H1 (cell line): ENCODE measurements at regions not wholly inside any gene's neighbourhood (a gene's known extent, or its start where the extent isn't known, plus 50 kb on each side); places are given as distances from the start of the nearest gene placed in this dataset.

Source experiments
- CTCF ChIA-PET: fragments of 300-600 bp; sonication (Branson Sonifier 250); formaldehyde crosslinking; loops from one replicate; lab custom pipeline; 2021; ENCODE audit not compliant: partially characterized antibody; lab: Charles Lee
- POLR2A ChIA-PET: fragments of 300-600 bp; sonication (Branson Sonifier 250); formaldehyde crosslinking; loops from one replicate; lab custom pipeline; 2021; ENCODE audit warnings: inconsistent platforms; ENCODE audit not compliant: partially characterized antibody; lab: Charles Lee
- DNase-seq, 2 experiments: peaks; one replicate each; pipeline versions ENCODE4 v3.0.0 to v3.0.0-alpha.2; 2010 to 2022; ENCODE audit warnings: low spot score in 2 of 2, low read depth in 1 of 2, mixed read lengths in 1 of 2
- FAIRE-seq: peaks from 2 replicates; lab custom pipeline; 2011; peaks lifted over from hg19 to GRCh38; lab: Jason Lieb, UNC
- H2AFZ ChIP-seq: 2 replicates; pipeline ENCODE4 v1.8.1; 2012; ENCODE audit warnings: low read length, inconsistent platforms
- H2AK5ac ChIP-seq: 2 replicates; pipeline ENCODE4 v1.6.1; 2013; ENCODE audit warnings: low read depth, low read length
- H2BK120ac ChIP-seq: replicated peaks from 2 replicates; pipeline ENCODE3; 2013; ENCODE audit warnings: low read depth, low read length, inconsistent platforms
- H2BK12ac ChIP-seq: 2 replicates; pipeline ENCODE4 v1.6.1; 2013; ENCODE audit warnings: low read depth, low read length
- H2BK15ac ChIP-seq: 2 replicates; pipeline ENCODE4 v1.6.1; 2013; ENCODE audit warnings: low read length
- H2BK20ac ChIP-seq: 2 replicates; pipeline ENCODE4 v1.6.1; 2013; ENCODE audit warnings: low read length
- H2BK5ac ChIP-seq: 2 replicates; pipeline ENCODE4 v1.6.1; 2013; ENCODE audit warnings: low read depth, low read length
- H3K14ac ChIP-seq: 2 replicates; pipeline ENCODE4 v1.6.1; 2013; ENCODE audit warnings: inconsistent platforms; ENCODE audit not compliant: insufficient read length
- H3K18ac ChIP-seq: 2 replicates; pipeline ENCODE4 v1.6.1; 2013; ENCODE audit warnings: low read length; ENCODE audit errors: extremely low read depth
- H3K23ac ChIP-seq: 2 replicates; pipeline ENCODE4 v1.6.1; 2013; ENCODE audit warnings: inconsistent platforms; ENCODE audit not compliant: insufficient read length
- H3K23me2 ChIP-seq: 2 replicates; pipeline ENCODE4 v1.6.1; 2013; ENCODE audit warnings: low read depth, low read length
- H3K27ac ChIP-seq: 2 replicates; pipeline ENCODE4 v1.6.1; 2011; ENCODE audit warnings: low read depth, low read length, inconsistent platforms
- H3K27me3 ChIP-seq, 4 experiments: replicated peaks in 1 of 4; 1 replicate in 1 of 4; 2 replicates in 3 of 4; pipeline versions ENCODE4 v1.6.1 to v1.8.1; 2011 to 2013; ENCODE audit warnings: low read length in 3 of 4, mild to moderate bottlenecking in 3 of 4, inconsistent platforms in 2 of 4, mixed read lengths in 2 of 4, moderate library complexity in 1 of 4; ENCODE audit not compliant: control insufficient read depth in 3 of 4, insufficient read depth in 3 of 4; ENCODE audit errors: extremely low read depth in 1 of 4
- H3K36me3 ChIP-seq, 4 experiments: 2 replicates each; pipeline versions ENCODE4 v1.6.1 to v1.8.1; 2011 to 2013; ENCODE audit warnings: mild to moderate bottlenecking in 4 of 4, low read length in 3 of 4, moderate library complexity in 2 of 4, control low read depth in 1 of 4, inconsistent platforms in 1 of 4; ENCODE audit not compliant: insufficient read depth in 4 of 4, control insufficient read depth in 2 of 4
- H3K4ac ChIP-seq: replicated peaks from 2 replicates; pipeline ENCODE3; 2013; ENCODE audit warnings: low read length, low read depth, mixed read lengths, inconsistent platforms; ENCODE audit not compliant: insufficient read length
- H3K4me1 ChIP-seq, 4 experiments: replicated peaks in 1 of 4; 1 replicate in 1 of 4; 2 replicates in 3 of 4; pipeline versions ENCODE4 v1.6.1 to v1.8.1; 2011 to 2013; ENCODE audit warnings: low read length in 3 of 4, inconsistent platforms in 2 of 4, mixed read lengths in 1 of 4; ENCODE audit not compliant: insufficient read depth in 4 of 4, control insufficient read depth in 3 of 4
- H3K4me2 ChIP-seq, 2 experiments: 2 replicates each; pipeline versions ENCODE4 v1.6.1 to v1.8.1; 2011 to 2013; ENCODE audit warnings: low read depth in 2 of 2, low read length in 2 of 2, control low read depth in 1 of 2, inconsistent platforms in 1 of 2, mild to moderate bottlenecking in 1 of 2; ENCODE audit not compliant: insufficient read depth in 1 of 2
- H3K4me3 ChIP-seq, 4 experiments: fragments of 200-600, 300-600 bp in 1 of 4; sonication (generic), shearing (Covaris generic), sonication (Bioruptor Twin) in 1 of 4; 2 replicates each; pipeline versions ENCODE4 v1.5.1 to v1.8.1; 2011 to 2016; ENCODE audit warnings: low read length in 4 of 4, low read depth in 3 of 4, control low read depth in 2 of 4, inconsistent platforms in 2 of 4, mild to moderate bottlenecking in 2 of 4, mixed read lengths in 1 of 4, moderate library complexity in 1 of 4; ENCODE audit not compliant: insufficient read depth in 2 of 4; ENCODE audit errors: extremely low read depth in 1 of 4
- H3K56ac ChIP-seq: replicated peaks from 2 replicates; pipeline ENCODE3; 2013; ENCODE audit warnings: low read depth, mild to moderate bottlenecking, mixed read lengths, low read length, inconsistent platforms; ENCODE audit not compliant: insufficient read length
- H3K79me1 ChIP-seq: 2 replicates; pipeline ENCODE4 v1.6.1; 2013; ENCODE audit warnings: low read depth, low read length, control low read depth
- H3K79me2 ChIP-seq, 2 experiments: 2 replicates each; pipeline versions ENCODE4 v1.6.1 to v1.8.1; 2012 to 2013; ENCODE audit warnings: low read length in 2 of 2, mild to moderate bottlenecking in 2 of 2, inconsistent platforms in 1 of 2; ENCODE audit not compliant: insufficient read depth in 2 of 2, control insufficient read depth in 1 of 2
- H3K9ac ChIP-seq, 4 experiments: replicated peaks in 1 of 4; 1 replicate in 1 of 4; 2 replicates in 3 of 4; pipeline versions ENCODE4 v1.6.1 to v1.8.1; 2011 to 2013; ENCODE audit warnings: low read depth in 3 of 4, low read length in 3 of 4, control low read depth in 2 of 4, mild to moderate bottlenecking in 2 of 4, moderate library complexity in 2 of 4, inconsistent platforms in 1 of 4; ENCODE audit errors: extremely low read depth in 1 of 4
- H3K9me3 ChIP-seq, 2 experiments: 2 replicates each; pipeline versions ENCODE4 v1.6.1 to v1.8.1; 2012 to 2013; ENCODE audit warnings: mild to moderate bottlenecking in 2 of 2, moderate library complexity in 2 of 2, control low read depth in 1 of 2, inconsistent platforms in 1 of 2, low read depth in 1 of 2, low read length in 1 of 2, mixed read lengths in 1 of 2; ENCODE audit not compliant: insufficient read depth in 2 of 2
- H4K20me1 ChIP-seq, 2 experiments: replicated peaks in 1 of 2; 2 replicates each; pipeline versions ENCODE3 to v1.8.1; 2011 to 2013; ENCODE audit warnings: inconsistent platforms in 2 of 2, low read length in 2 of 2, mild to moderate bottlenecking in 1 of 2; ENCODE audit not compliant: insufficient read depth in 2 of 2, control insufficient read depth in 1 of 2
- H4K5ac ChIP-seq: 2 replicates; pipeline ENCODE4 v1.6.1; 2013; ENCODE audit warnings: low read length, low read depth, mixed read lengths, inconsistent platforms; ENCODE audit not compliant: insufficient read length
- H4K8ac ChIP-seq: 2 replicates; pipeline ENCODE4 v1.8.0; 2013; ENCODE audit warnings: mild to moderate bottlenecking, moderate library complexity, low read length, inconsistent platforms; ENCODE audit not compliant: insufficient read depth; ENCODE audit errors: extremely low read depth
- H4K91ac ChIP-seq: replicated peaks from 2 replicates; pipeline ENCODE3; 2013; ENCODE audit warnings: low read length, mixed read lengths, inconsistent platforms; ENCODE audit not compliant: insufficient read length
- BRCA1 ChIP-seq: IDR thresholded peaks from 2 replicates; pipeline ENCODE4 v1.6.1; 2012; ENCODE audit warnings: low read depth, low read length, improper control_type of control experiment
- CREB1 ChIP-seq: IDR thresholded peaks from 2 replicates; pipeline ENCODE4 v1.6.1; 2012; ENCODE audit warnings: inconsistent platforms
- EP300 ChIP-seq, 2 experiments: IDR thresholded peaks; 1 replicate in 1 of 2; 2 replicates in 1 of 2; pipeline ENCODE4 v1.6.1; 2011 to 2012; ENCODE audit warnings: low read depth in 2 of 2, low read length in 2 of 2, mild to moderate bottlenecking in 2 of 2, borderline replicate concordance in 1 of 2, inconsistent platforms in 1 of 2, moderate library complexity in 1 of 2
- EZH2 ChIP-seq: fragments of 200-600 bp; sonication (generic); IDR thresholded peaks from 2 replicates; pipeline ENCODE4 v1.7.1; 2012; ENCODE audit warnings: low read depth, mild to moderate bottlenecking, moderate library complexity, low read length, inconsistent platforms; ENCODE audit not compliant: severe bottlenecking
- GABPA ChIP-seq: IDR thresholded peaks from 2 replicates; pipeline ENCODE4 v1.6.1; 2011; ENCODE audit warnings: mild to moderate bottlenecking, low read length, moderate library complexity, borderline replicate concordance; ENCODE audit not compliant: insufficient read depth
- GTF2F1 ChIP-seq: IDR thresholded peaks from 2 replicates; pipeline ENCODE4 v1.6.1; 2012; ENCODE audit warnings: low read depth, low read length, improper control_type of control experiment, borderline replicate concordance
- NRF1 ChIP-seq: IDR thresholded peaks from 2 replicates; pipeline ENCODE4 v1.6.1; 2011; ENCODE audit warnings: mild to moderate bottlenecking, low read depth, low read length, improper control_type of control experiment
- PHF8 ChIP-seq: fragments of 200-600 bp; sonication (generic); conservative IDR thresholded peaks from 2 replicates; pipeline ENCODE4 v1.7.1; 2012; ENCODE audit warnings: low read depth, mild to moderate bottlenecking, inconsistent platforms, low read length, moderate library complexity
- POU5F1 ChIP-seq: IDR thresholded peaks from 2 replicates; pipeline ENCODE4 v1.6.1; 2011; ENCODE audit warnings: low read depth, mild to moderate bottlenecking, low read length, moderate library complexity
- RNF2 ChIP-seq: fragments of 200-900, 300-1000 bp; sonication (generic); IDR thresholded peaks from 2 replicates; pipeline ENCODE4 v1.7.1; 2016; ENCODE audit warnings: borderline replicate concordance, low read depth, mild to moderate bottlenecking, antibody characterized with exemption, low read length; ENCODE audit not compliant: poor library complexity, severe bottlenecking; ENCODE audit errors: missing control alignments
- WGBS, 2 experiments: shearing (Covaris generic) in 1 of 2; methylation state at CpG; one replicate each; pipeline versions ENCODE4 v1.1.6 to v1.1.7; 2013 to 2015; ENCODE audit warnings: low lambda C conversion rate in 2 of 2, mixed read lengths in 2 of 2, inconsistent platforms in 1 of 2, low coverage in 1 of 2, missing lambda C conversion rate in 1 of 2; ENCODE audit not compliant: insufficient replicate concordance in 2 of 2, insufficient coverage in 1 of 2, insufficient read length in 1 of 2; ENCODE audit errors: extremely low coverage in 1 of 2, missing lambda C conversion rate in 1 of 2; 5-methylcytosine and 5-hydroxymethylcytosine counted together
- TF ChIP-seq, protein P1 (sequence below): IDR thresholded peaks from 2 replicates; pipeline ENCODE4 v1.6.1; 2012; ENCODE audit warnings: low read length, inconsistent platforms
- TF ChIP-seq, protein P2 (sequence below): IDR thresholded peaks from 2 replicates; pipeline ENCODE4 v1.6.1; 2011; ENCODE audit warnings: low read depth, mild to moderate bottlenecking, low read length; ENCODE audit not compliant: insufficient read depth

DNA sequence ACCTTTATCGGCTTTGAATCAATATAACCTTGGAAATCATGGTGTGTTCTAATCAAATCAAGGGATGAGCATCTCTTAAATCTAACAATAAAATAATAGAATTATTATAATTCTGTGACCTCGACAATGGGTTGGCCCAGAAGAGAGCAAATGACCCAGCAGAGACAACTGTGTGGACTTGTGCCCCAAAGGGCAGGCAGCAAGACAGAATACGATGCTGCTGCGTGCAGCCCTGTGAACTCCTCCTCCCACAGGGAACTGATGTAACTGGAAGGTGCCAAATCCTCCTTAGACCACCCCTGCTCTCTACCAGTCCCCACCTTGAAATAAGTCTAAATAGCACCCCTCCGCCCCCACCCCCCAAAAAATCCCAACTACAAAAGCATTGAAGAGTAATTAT is 50.7 kb upstream of the ACAN start:
- Histone ChIP-seq H4K5ac (no peak overlapping the region), H3K14ac (no peak overlapping the region), H2BK12ac (no peak overlapping the region), H3K4me3 (no peak overlapping the region), H3K36me3 (no peaks in the 10 kb centered on the region), H2BK5ac (no peak overlapping the region), H3K23ac (no peak overlapping the region), H2BK120ac (no peak overlapping the region), H3K4me2 (no peak overlapping the region), H4K91ac (no peak overlapping the region), H3K4ac (no peak overlapping the region), H2BK15ac (no peak overlapping the region), H3K27ac (no peak overlapping the region), H3K56ac (no peak overlapping the region), H3K79me2 (no peaks in the 10 kb centered on the region), H2BK20ac (no peak overlapping the region), H2AFZ (no peak overlapping the region), H4K20me1 (no peaks in the 10 kb centered on the region), H3K27me3 (no peaks in the 10 kb centered on the region), H3K4me1 (no peaks in the 10 kb centered on the region), H3K79me1 (no peaks in the 10 kb centered on the region), H3K18ac (no peak overlapping the region), H2AK5ac (no peak overlapping the region), H3K9me3 (no peaks in the 10 kb centered on the region), H4K8ac (no peak overlapping the region; the same call in 1 of the 2 replicates), H3K9ac (no peak overlapping the region), H3K23me2 (no peaks in the 10 kb centered on the region)
- DNase-seq (no peak), FAIRE-seq (no peak)
- ChIA-PET CTCF (interaction anchor here (0.8 to 1.3 kb wide), 2 partner anchors 10 to 24 kb away, joined by 4 read pairs; no protein-coding TSS in a partner anchor), POLR2A (no interaction called here)
- WGBS, 2 experiments, result 78% methylated on average over 5 of the region's 5 CpGs; no CpG with 5 or more reads in 1 of the 2 experiments
- TF ChIP-seq EP300 (IDR thresholded peaks at IDR 0.05; ENCODE audit: borderline replicate concordance in 1 of 2, low read depth in 2 of 2, low read length in 2 of 2) (no peak), PHF8 (no peak), POU5F1 (no peak), RNF2 (no peak), GABPA (no peak), CREB1 (no peak), BRCA1 (no peak), NRF1 (no peak), EZH2 (no peak), GTF2F1 (no peak)
- TF ChIP-seq, protein P1, sequence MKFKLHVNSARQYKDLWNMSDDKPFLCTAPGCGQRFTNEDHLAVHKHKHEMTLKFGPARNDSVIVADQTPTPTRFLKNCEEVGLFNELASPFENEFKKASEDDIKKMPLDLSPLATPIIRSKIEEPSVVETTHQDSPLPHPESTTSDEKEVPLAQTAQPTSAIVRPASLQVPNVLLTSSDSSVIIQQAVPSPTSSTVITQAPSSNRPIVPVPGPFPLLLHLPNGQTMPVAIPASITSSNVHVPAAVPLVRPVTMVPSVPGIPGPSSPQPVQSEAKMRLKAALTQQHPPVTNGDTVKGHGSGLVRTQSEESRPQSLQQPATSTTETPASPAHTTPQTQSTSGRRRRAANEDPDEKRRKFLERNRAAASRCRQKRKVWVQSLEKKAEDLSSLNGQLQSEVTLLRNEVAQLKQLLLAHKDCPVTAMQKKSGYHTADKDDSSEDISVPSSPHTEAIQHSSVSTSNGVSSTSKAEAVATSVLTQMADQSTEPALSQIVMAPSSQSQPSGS, result no peak
- TF ChIP-seq, protein P2, sequence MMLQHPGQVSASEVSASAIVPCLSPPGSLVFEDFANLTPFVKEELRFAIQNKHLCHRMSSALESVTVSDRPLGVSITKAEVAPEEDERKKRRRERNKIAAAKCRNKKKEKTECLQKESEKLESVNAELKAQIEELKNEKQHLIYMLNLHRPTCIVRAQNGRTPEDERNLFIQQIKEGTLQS, result no peak
